ENCODE measurements at regions not wholly inside any gene's neighbourhood (a gene's known extent, or its start where the extent isn't known, plus 50 kb on each side); places are given as distances from the start of the nearest gene placed in this dataset.

GRCh38 chr9:8183618-8184017 lies 384.0 kb upstream of the DMAC1 start:
- H3K27me3 Mint-ChIP-seq (ENCODE audit: unreplicated experiment), result no peaks in the 10 kb centered on the region

GRCh38 chr9:8179381-8180053 lies 379.9 kb upstream of the DMAC1 start:
- no peak for TF ChIP-seq CTCF (IDR thresholded peaks at IDR 0.05; ENCODE audit: partially characterized antibody, unreplicated experiment)
- H3K27me3 Mint-ChIP-seq (ENCODE audit: unreplicated experiment), result no peaks in the 10 kb centered on the region
- H3K9me3 Mint-ChIP-seq (ENCODE audit: unreplicated experiment), result no peaks in the 10 kb centered on the region
- H3K4me1 Mint-ChIP-seq (ENCODE audit: low read depth, unreplicated experiment), result peaks cover 7% of the 10 kb centered on the region
- no peak overlapping the region for H3K27ac Mint-ChIP-seq (ENCODE audit: unreplicated experiment)
- DNase-seq, result no peak
- H3K36me3 Mint-ChIP-seq (ENCODE audit: unreplicated experiment), result no peaks in the 10 kb centered on the region
- H3K4me3 Mint-ChIP-seq (ENCODE audit: unreplicated experiment), result no peak overlapping the region

More at GRCh38 chr9:8183618-8184017, 384.0 kb upstream of the DMAC1 start:
- no peaks in the 10 kb centered on the region for H3K4me1 Mint-ChIP-seq (ENCODE audit: low read depth, unreplicated experiment)
- H3K27ac Mint-ChIP-seq (ENCODE audit: unreplicated experiment), result no peak overlapping the region
- no peak for TF ChIP-seq CTCF (IDR thresholded peaks at IDR 0.05; ENCODE audit: partially characterized antibody, unreplicated experiment)
- no peaks in the 10 kb centered on the region for H3K36me3 Mint-ChIP-seq (ENCODE audit: unreplicated experiment)
- DNase-seq, result no peak
- no peak overlapping the region for H3K4me3 Mint-ChIP-seq (ENCODE audit: unreplicated experiment)
- H3K9me3 Mint-ChIP-seq (ENCODE audit: unreplicated experiment), result no peaks in the 10 kb centered on the region

- Mint-ChIP-seq H3K27ac (ENCODE audit: unreplicated experiment) (no peak overlapping the region), H3K27me3 (ENCODE audit: unreplicated experiment) (no peaks in the 10 kb centered on the region), H3K4me3 (ENCODE audit: unreplicated experiment) (no peak overlapping the region), H3K4me1 (ENCODE audit: low read depth, unreplicated experiment) (peaks cover 22% of the 10 kb centered on the region), H3K9me3 (ENCODE audit: unreplicated experiment) (no peaks in the 10 kb centered on the region), H3K36me3 (ENCODE audit: unreplicated experiment) (no peaks in the 10 kb centered on the region)
- TF ChIP-seq CTCF (IDR thresholded peaks at IDR 0.05; ENCODE audit: partially characterized antibody, unreplicated experiment), result no peak
- no peak for DNase-seq
Measured at GRCh38 chr9:8172000-8172399, 372.4 kb upstream of the DMAC1 start.

GRCh38 chr9:8168916-8169438 lies 369.4 kb upstream of the DMAC1 start:
- Mint-ChIP-seq H3K36me3 (ENCODE audit: unreplicated experiment) (no peaks in the 10 kb centered on the region), H3K27ac (ENCODE audit: unreplicated experiment) (no peak overlapping the region), H3K27me3 (ENCODE audit: unreplicated experiment) (no peaks in the 10 kb centered on the region), H3K9me3 (ENCODE audit: unreplicated experiment) (no peaks in the 10 kb centered on the region), H3K4me3 (ENCODE audit: unreplicated experiment) (no peak overlapping the region), H3K4me1 (ENCODE audit: low read depth, unreplicated experiment) (peaks cover 16% of the 10 kb centered on the region)
- no peak for TF ChIP-seq CTCF (IDR thresholded peaks at IDR 0.05; ENCODE audit: partially characterized antibody, unreplicated experiment)
- no peak for DNase-seq

- H3K27ac Mint-ChIP-seq (ENCODE audit: unreplicated experiment), result no peak overlapping the region
- no peak for DNase-seq
- no peaks in the 10 kb centered on the region for H3K27me3 Mint-ChIP-seq (ENCODE audit: unreplicated experiment)
- no peak overlapping the region for H3K4me3 Mint-ChIP-seq (ENCODE audit: unreplicated experiment)
- peaks cover 8% of the 10 kb centered on the region for H3K4me1 Mint-ChIP-seq (ENCODE audit: low read depth, unreplicated experiment)
- H3K9me3 Mint-ChIP-seq (ENCODE audit: unreplicated experiment), result no peaks in the 10 kb centered on the region
- H3K36me3 Mint-ChIP-seq (ENCODE audit: unreplicated experiment), result no peaks in the 10 kb centered on the region
- TF ChIP-seq CTCF (IDR thresholded peaks at IDR 0.05; ENCODE audit: partially characterized antibody, unreplicated experiment), result no peak
Measured at GRCh38 chr9:8160787-8161186, 361.2 kb upstream of the DMAC1 start.

Data from glutamatergic neuron (in vitro differentiated cells).